ENCODE measurements at regions not wholly inside any gene's neighbourhood (a gene's known extent, or its start where the extent isn't known, plus 50 kb on each side); places are given as distances from the start of the nearest gene placed in this dataset.

DNA sequence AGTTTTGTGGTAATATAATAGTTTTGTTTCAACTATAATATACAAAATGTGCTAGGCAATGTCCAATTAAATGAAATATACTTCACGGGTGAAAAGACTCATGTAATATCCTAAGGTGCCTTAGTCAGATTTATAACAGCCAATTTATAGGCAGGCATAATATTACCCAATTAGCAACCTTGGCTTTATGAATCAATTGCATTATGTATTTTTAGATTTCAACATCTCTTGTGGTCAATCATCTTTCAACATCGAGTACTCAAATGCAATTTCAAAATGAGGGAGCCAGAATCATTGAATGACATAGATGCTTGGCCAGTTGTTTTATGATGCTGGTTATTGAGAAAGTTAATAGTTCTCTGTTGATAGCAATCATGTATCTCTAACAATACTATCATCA, 110.3 kb upstream of the SP8 start:
- no peaks in the 10 kb centered on the region for H3K27me3 ChIP-seq (ENCODE audit: control insufficient read depth, insufficient read depth, low read length)
- H3K36me3 ChIP-seq (ENCODE audit: control insufficient read depth, insufficient read depth, low read length): no peaks in the 10 kb centered on the region
- no peak for FAIRE-seq
- DNase-seq (ENCODE audit: low read depth): peak; percentile 76
- TF ChIP-seq, protein P1, sequence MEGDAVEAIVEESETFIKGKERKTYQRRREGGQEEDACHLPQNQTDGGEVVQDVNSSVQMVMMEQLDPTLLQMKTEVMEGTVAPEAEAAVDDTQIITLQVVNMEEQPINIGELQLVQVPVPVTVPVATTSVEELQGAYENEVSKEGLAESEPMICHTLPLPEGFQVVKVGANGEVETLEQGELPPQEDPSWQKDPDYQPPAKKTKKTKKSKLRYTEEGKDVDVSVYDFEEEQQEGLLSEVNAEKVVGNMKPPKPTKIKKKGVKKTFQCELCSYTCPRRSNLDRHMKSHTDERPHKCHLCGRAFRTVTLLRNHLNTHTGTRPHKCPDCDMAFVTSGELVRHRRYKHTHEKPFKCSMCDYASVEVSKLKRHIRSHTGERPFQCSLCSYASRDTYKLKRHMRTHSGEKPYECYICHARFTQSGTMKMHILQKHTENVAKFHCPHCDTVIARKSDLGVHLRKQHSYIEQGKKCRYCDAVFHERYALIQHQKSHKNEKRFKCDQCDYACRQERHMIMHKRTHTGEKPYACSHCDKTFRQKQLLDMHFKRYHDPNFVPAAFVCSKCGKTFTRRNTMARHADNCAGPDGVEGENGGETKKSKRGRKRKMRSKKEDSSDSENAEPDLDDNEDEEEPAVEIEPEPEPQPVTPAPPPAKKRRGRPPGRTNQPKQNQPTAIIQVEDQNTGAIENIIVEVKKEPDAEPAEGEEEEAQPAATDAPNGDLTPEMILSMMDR (IDR thresholded peaks at IDR 0.05; ENCODE audit: insufficient read depth, low read length, severe bottlenecking): no peak
- no peak overlapping the region for H3K4me3 ChIP-seq (ENCODE audit: low read depth, low read length)

DNA sequence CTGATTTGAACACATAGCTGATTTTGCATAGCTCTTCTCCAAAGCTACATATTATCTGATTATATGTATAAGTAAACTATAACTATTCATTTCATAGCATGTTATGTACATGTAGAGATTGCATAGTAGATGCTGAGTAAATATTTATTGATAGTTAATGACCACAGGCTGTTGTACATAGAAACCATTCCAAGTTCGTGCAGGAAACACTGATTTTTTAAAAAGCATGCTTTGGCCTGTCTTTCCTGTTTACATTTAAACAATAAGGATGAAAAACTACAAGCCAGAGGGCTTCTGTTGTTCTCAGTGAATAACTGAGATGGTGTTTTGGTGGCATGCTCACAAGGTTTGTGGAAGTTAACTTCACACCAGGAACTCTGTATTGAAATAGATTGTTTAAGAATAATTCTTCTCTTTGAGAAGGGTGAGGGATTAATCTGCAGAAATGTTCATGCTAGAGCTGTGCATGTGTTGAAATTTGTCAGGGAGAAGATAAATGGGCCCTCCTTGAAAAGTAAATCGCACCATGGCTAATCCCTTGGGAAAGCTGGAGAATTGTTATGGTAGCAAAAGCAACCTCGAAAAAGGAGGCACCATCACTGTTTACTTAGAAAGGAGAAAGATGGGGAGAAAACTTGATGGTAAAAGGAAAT, 120.2 kb upstream of the SP8 start:
- TF ChIP-seq, protein P1 (IDR thresholded peaks at IDR 0.05; ENCODE audit: insufficient read depth, low read length, severe bottlenecking): no peak
- no peak overlapping the region for H3K4me3 ChIP-seq (ENCODE audit: low read depth, low read length)
- no peaks in the 10 kb centered on the region for H3K27me3 ChIP-seq (ENCODE audit: control insufficient read depth, insufficient read depth, low read length)
- no peaks in the 10 kb centered on the region for H3K36me3 ChIP-seq (ENCODE audit: control insufficient read depth, insufficient read depth, low read length)
- FAIRE-seq (no peak), DNase-seq (ENCODE audit: low read depth) (peak; percentile 18)

DNA sequence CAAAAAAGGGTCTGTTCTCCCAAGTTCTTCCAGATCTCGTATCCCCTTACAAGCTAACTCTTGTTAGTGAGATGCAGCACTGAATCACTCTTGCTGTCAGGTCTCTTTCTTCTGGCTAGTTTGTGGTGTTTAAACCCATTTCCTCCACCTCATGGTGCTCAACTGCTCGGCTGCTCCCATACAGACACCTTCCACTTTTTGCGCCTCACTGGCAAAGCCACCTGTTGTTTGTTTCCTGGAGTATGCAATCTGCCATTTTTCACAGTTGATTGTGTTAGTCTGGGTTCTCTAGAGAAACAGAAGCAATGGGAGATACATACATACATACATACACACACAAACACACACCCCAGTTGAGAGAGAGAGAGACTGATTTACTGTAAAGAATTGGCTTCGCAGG, 124.4 kb upstream of the SP8 start:
- no peak for FAIRE-seq
- DNase-seq (ENCODE audit: low read depth): no peak
- TF ChIP-seq, protein P1 (IDR thresholded peaks at IDR 0.05; ENCODE audit: insufficient read depth, low read length, severe bottlenecking): no peak

DNA sequence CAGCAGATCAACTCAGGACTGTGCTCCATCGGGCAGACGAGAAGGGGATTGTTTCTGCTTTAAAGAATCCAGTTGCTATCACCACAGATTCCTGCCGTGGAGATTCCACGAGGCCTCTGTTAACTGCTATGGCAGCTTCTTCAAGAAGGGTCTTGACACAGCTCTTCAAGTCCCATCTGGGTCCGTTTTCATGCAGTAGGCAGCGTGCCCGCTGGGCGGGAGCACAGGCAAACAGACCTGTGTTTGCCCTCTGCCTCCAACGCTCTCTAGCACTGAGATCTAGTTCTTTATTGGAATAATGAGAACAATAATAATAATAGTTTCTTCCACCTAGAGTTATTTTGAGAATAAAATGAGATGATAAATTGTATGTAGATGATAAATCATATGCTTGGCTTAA, 127.2 kb upstream of the SP8 start:
- H3K36me3 ChIP-seq (ENCODE audit: control insufficient read depth, insufficient read depth, low read length): no peaks in the 10 kb centered on the region
- TF ChIP-seq, protein P1 (IDR thresholded peaks at IDR 0.05; ENCODE audit: insufficient read depth, low read length, severe bottlenecking): no peak
- no peak for DNase-seq (ENCODE audit: low read depth)
- H3K27me3 ChIP-seq (ENCODE audit: control insufficient read depth, insufficient read depth, low read length): no peaks in the 10 kb centered on the region
- no peak for FAIRE-seq
- H3K4me3 ChIP-seq (ENCODE audit: low read depth, low read length): no peak overlapping the region

More for the DNA sequence above, 124.4 kb upstream of the SP8 start:
- no peaks in the 10 kb centered on the region for H3K36me3 ChIP-seq (ENCODE audit: control insufficient read depth, insufficient read depth, low read length)
- H3K4me3 ChIP-seq (ENCODE audit: low read depth, low read length): no peak overlapping the region
- no peaks in the 10 kb centered on the region for H3K27me3 ChIP-seq (ENCODE audit: control insufficient read depth, insufficient read depth, low read length)

DNA sequence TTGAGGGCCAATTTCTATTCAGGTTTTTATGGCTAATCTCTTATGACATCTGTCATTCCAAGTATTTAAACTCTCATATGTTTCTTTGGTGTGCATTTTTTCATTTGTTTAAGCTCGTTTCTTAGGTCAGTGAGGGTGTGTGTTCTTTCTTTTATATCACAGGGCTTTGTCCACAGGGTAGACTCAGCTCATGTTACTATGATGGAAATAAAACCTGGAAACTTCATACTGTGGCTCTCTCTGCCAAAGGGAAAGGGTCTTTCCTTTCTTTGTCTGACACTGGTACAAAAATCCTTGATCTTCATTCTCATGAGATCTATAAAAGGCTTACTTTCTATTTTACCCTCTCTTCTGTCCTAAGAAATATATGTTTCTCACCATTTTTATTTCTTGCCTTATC, 129.6 kb upstream of the SP8 start:
- Histone ChIP-seq H3K36me3 (ENCODE audit: control insufficient read depth, insufficient read depth, low read length) (no peaks in the 10 kb centered on the region), H3K27me3 (ENCODE audit: control insufficient read depth, insufficient read depth, low read length) (no peaks in the 10 kb centered on the region), H3K4me3 (ENCODE audit: low read depth, low read length) (no peak overlapping the region)
- TF ChIP-seq, protein P1 (IDR thresholded peaks at IDR 0.05; ENCODE audit: insufficient read depth, low read length, severe bottlenecking): no peak
- no peak for DNase-seq (ENCODE audit: low read depth)
- no peak for FAIRE-seq

DNA sequence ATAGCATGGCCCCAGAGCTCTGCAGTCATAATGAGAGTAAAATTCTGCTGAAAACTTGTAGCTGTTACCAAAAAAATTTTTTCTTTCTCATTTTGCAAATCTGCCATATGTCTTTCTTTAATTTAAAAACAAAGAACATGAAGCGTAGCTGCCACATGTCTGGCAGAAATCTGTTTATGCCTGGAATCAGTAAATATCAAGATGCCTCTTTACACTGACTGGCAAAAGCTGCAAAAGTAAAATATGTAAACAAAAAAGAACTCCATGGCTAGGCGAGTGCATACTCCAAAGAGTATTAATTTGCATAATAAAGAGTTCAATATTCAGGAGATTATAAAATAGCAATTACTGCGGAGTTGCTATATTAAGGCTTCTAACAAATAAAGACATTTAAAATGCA, 130.9 kb upstream of the SP8 start:
- DNase-seq (ENCODE audit: low read depth): no peak
- Histone ChIP-seq H3K36me3 (ENCODE audit: control insufficient read depth, insufficient read depth, low read length) (no peaks in the 10 kb centered on the region), H3K4me3 (ENCODE audit: low read depth, low read length) (no peak overlapping the region), H3K27me3 (ENCODE audit: control insufficient read depth, insufficient read depth, low read length) (no peaks in the 10 kb centered on the region)
- no peak for FAIRE-seq
- TF ChIP-seq, protein P1 (IDR thresholded peaks at IDR 0.05; ENCODE audit: insufficient read depth, low read length, severe bottlenecking): no peak
